NCI-H2029 (cell line): ENCODE measurements at regions not wholly inside any gene's neighbourhood (a gene's known extent, or its start where the extent isn't known, plus 50 kb on each side); places are given as distances from the start of the nearest gene placed in this dataset.

ENCODE experiments used
- DNase-seq: peaks from one replicate; lab custom pipeline; 2025; lab: John Stamatoyannopoulos, UW

- no peak for DNase-seq
Measured at GRCh38 chr11:122398851-122399250, 256.7 kb upstream of the UBASH3B start.

GRCh38 chr11:122398167-122398566, 257.4 kb upstream of the UBASH3B start:
- no peak for DNase-seq

DNA sequence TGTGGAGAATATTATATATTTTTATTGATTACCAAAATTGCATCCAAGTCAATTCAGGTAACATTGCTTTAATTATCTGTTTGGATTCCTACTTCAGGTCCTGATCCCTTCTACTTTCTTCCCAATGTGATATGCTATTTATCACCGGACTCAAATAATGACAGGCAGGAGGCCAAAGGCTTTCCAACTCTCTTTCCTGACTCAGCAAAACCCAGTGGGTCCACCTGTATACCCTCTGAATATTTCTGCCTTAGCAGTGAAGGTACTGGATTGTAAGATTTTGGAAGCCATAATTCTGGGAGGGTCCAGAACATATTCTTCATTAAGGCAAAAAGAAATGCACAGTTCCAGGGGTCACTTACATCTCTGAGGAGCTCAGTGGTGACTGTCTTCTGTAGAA, 260.2 kb upstream of the UBASH3B start:
- no peak for DNase-seq

GRCh38 chr11:122394313-122394712, 261.2 kb upstream of the UBASH3B start:
- DNase-seq, result no peak

DNA sequence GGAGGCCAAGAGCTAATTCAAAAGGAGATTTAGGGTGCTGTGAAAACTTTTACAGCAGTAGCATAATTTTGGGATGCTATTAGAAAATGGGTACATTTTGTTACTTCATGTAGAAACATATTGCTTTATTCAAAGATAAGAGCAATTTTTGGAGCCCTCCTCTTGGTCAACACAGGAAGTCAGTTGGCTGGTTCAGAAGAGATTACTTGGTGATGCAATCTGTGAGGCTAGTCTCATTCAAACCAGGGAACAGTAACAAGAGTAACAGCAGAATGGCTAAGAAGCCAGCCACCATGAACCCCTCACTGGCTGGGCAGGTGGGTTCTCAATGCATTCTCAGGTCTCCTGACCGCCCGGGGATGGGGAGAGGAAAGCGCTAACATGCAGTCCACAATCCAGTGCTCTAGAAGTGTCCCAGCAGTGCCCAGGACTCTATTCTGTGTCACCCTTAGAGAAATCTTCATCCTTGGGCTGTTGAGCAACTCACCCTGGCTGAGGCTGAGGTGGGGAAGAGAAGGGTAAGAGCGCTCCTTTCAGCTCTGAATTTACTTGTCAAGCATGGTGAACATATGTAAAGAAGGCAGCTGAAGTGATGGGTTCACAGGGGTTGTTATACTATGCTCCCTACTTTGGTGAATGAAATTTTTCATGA, 262.2 kb upstream of the UBASH3B start:
- DNase-seq, result no peak

GRCh38 chr11:122392508-122392907, 263.0 kb upstream of the UBASH3B start:
- no peak for DNase-seq

- no peak for DNase-seq
Measured at GRCh38 chr11:122391049-122391448, 264.5 kb upstream of the UBASH3B start.

DNA sequence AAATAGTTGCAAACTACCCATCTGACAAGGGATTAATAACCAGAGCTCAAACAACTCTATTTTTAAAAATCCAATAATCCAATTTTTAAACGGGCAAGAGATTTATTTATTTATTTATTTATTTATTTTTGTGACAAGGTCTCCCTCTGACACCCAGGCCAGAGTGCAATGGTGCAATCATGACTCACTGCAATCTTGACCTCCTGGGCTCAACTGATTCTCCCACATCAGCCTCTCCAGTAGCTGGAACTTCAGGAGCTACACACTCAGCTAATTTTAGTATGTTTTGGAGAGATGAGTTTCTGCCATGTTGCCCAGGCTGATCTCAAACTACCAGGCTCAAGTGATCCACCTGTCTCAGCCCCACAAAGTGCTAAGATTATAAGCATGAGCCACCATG, 267.2 kb upstream of the BLID start:
- DNase-seq, result no peak

DNA sequence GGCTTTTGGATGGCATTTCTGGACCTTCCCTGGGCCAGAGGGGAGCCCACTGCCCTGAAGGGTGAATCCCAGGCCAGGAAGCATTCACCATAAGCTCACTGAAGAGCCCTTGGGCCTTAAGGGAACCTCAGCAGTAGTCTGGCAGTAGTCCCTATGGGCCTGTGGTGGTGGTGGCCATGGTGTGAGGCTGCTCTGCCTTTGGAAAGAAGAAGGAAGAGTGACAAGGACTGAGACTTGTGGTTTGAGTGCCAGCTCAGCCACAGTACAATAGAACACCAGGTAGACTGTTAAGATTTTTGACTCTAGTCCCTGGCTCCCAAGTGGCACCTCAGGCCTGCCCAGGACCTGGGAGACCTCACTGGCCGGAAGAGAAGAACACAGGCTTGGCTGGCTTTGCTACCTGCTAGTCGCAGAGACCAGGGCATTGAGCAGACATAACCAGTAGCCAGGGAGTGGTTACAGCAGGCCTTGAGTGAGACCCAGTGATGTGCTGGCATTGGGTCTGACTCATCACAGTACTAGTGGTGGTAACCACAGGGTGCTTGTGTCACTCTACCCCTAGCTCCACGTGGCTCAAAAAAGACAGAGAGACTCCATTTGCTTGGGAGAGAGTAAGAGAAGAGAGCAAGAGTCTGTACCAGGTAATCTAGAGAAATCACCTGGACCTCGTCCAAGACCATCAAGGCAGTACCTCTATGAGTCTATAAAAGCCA, 259.8 kb upstream of the BLID start:
- DNase-seq, result no peak

DNA sequence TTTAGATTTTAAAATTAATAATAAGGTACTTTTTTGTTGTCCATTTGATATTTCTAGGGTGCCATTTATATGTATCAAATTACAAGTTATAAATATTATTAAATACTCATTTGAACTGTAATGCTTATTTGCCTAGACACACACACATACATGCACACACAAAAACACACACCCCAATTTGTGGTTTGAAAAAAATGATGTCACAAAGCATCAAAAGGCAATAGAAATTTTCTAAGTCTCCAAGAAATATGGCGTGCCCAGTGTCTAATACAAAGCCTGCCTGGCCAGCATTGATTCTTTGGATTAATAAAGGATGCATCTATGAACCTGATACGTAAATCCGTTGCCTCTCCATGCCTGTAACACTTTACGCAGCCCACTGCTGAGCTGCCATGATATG, 252.8 kb upstream of the BLID start:
- DNase-seq, result no peak

GRCh38 chr11:122367809-122368231, 251.8 kb upstream of the BLID start:
- DNase-seq, result no peak

DNA sequence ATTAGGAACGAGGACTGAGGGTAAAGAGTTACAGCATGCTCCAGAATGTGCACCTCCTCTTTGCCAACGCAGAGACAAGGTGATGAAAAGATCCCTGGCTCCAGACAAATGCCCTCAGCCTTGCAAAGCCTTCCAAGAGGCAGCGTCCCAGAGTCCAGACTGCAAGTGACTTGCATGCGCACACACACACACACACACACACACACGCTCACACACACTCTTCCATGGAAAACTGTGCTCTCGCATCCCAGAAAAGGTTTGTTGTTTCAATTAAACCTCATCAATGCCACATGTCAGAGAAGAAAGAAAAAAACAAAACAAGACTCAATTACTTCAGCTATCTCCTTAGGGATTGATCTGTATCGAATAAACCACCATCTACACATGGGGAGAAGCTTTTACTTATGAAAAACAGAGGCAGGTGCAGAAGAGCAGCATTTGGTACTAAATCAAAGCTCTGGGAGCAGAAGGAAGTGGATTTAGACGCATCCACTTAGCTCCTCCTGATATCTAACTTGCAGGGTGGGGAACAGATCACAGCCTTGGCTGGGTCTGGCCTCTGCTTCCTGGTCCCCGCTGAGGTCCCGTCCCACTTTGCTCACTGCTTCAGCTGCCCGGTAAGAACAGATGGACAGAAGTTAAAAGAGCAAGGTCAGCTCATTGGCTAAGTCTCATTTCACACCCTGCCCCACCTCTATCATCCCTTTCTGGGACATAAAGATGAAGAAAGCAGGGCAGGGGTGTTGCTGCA, 249.8 kb upstream of the BLID start:
- no peak for DNase-seq

DNA sequence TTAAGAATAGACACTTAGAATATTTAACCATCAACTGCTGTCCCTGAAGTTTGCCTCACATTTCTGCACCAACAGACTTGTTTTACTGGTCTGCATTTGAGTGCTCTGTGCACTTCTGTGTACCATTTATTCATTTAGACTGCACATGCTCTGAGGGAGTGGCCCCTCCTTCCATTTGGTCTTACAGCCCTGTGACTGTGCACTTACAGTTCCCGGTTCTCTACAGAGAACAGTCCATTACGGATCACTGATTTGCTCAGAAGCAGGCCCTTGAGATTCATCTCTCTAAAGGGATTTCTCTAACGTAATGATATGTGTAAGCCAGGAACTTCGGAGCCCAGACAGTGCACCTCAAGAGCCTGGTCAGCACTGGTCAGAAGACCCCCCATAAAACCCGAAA, 247.3 kb upstream of the BLID start:
- no peak for DNase-seq

- no peak for DNase-seq
Measured at GRCh38 chr11:122362381-122362780, 246.4 kb upstream of the BLID start.

DNA sequence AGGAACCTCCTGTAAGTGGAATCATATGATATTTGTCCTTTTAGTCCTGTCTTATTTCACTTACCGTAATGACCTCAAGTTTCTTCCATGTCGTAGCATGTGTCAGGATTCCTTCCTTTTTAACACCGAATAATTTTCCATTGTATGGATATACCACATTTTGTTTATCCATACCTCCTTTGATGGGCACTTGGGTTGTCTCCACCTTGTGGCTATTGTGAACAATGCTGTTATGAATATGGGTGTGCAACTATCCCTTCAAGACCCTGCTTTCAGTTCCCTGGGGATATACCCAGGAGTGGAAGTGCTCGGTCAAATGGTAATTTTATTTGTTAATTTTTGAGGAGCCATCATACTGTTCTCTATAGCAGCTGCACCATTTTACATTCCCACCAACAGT, 244.9 kb upstream of the BLID start:
- no peak for DNase-seq

DNA sequence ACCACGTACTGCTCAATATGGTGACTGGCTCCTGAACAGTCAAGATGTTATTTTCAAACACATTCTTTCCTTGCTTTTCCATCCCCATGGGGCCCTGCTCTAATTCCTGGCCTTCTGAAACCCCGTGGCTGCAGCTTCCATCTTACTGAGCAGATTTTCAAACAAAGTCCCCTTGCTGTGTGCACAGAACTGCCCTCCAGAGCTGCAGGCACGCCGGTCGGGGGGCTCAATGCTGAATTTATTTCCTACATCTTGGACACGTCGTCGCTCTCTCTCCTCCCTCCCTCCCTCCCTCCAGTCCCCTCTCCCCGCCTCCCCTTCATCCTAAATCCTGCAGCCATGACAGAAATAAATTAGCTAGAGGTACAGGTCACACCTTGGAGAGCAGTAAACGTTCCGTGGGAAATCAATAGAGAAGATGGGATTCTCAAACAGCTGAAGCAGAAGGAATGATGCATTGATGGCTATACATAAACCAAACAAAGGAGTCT, 243.1 kb upstream of the BLID start:
- no peak for DNase-seq

- no peak for DNase-seq
Measured at GRCh38 chr11:122358292-122358691, 242.3 kb upstream of the BLID start.

- DNase-seq, result no peak
Measured at GRCh38 chr11:122355968-122356367, 240.0 kb upstream of the BLID start.

DNA sequence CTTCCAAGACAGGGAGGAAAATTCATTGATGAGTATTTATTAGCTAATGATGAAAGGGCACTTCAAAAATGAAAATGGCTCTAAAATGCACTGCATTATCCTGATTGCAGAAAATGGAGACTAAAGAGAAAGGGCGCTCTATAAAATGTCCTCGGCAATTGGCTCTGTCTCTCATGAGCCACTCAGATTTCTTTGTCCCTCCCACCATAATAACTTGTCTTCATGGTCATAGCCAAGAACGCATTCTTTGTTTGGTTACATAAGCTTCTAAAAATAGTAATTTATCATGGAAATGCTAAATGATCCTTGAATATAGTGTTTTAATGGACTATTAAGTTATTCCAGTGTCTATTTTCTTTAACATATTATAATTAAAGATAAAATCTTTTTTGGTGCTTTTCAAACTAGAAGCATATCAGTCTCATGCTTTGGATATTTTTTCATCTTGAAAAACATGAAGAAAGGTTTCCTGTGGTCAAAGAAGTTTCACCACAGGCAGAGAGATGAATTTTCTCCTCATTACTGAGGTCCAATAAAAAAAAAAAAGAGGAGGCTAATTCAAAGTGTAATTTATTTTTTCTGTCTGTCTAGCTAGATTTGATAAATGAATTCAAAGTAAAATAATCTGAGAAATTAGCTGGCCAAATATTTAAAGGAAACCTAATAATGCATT, 238.1 kb upstream of the BLID start:
- DNase-seq, result no peak

DNA sequence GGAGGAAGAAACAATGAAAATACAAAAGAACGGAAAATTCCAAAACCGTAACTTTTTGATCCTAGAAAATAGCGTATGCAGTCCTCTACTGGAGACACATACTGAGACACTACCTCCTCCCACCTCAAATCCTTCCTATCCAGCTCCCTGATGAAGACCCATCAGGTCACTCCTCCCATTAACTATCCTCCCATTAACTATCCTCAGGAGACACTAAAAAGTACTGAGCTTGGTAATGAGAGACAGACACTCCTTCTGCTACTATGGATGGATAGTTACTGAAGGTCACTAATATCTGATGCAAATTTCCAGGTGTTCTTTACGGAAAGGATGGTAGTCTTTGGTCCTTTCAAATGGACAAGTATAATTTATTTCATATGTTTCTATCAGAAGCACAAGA, 237.5 kb upstream of the BLID start:
- DNase-seq, result no peak

GRCh38 chr11:122348659-122349409, 232.8 kb upstream of the BLID start:
- no peak for DNase-seq

- DNase-seq, result no peak
Measured at GRCh38 chr11:122346006-122346405, 230.0 kb upstream of the BLID start.
